RWPE2 (cell line): ENCODE measurements at regions not wholly inside any gene's neighbourhood (a gene's known extent, or its start where the extent isn't known, plus 50 kb on each side); places are given as distances from the start of the nearest gene placed in this dataset.

Source experiments
- ATAC-seq: fragments of 200-7000 bp; cut with Tn5 transposase; 3 replicates; pipeline ENCODE4 v1.9.1; 2021; ENCODE audit warnings: low read depth
- DNase-seq: peaks from one replicate; pipeline ENCODE4 v3.0.0-alpha.2; 2020; ENCODE audit warnings: low spot score
- H3K27ac ChIP-seq: fragments of 450-650 bp; 2 replicates; pipeline ENCODE4 v1.5.1; 2017; ENCODE audit warnings: mild to moderate bottlenecking; ENCODE audit not compliant: poor library complexity, severe bottlenecking
- H3K27me3 ChIP-seq: fragments of 250-450 bp; sonication (Bioruptor Pico); 2 replicates; pipeline ENCODE4 v1.5.1; 2021; ENCODE audit warnings: mild to moderate bottlenecking, moderate library complexity; ENCODE audit not compliant: insufficient read depth, poor library complexity, severe bottlenecking
- H3K36me3 ChIP-seq: fragments of 250-450 bp; sonication (Bioruptor Pico); 2 replicates; pipeline ENCODE4 v1.5.1; 2020; ENCODE audit warnings: low read depth, mild to moderate bottlenecking, moderate library complexity
- H3K4me1 ChIP-seq: fragments of 250-450 bp; sonication (Bioruptor Pico); 2 replicates; pipeline ENCODE4 v1.5.1; 2021; ENCODE audit warnings: mild to moderate bottlenecking, moderate library complexity; ENCODE audit not compliant: insufficient read depth, poor library complexity, severe bottlenecking
- H3K4me3 ChIP-seq: fragments of 250-450 bp; sonication (Bioruptor Pico); 2 replicates; pipeline ENCODE4 v1.5.1; 2021; ENCODE audit warnings: mild to moderate bottlenecking, moderate library complexity; ENCODE audit not compliant: severe bottlenecking
- H3K9me3 ChIP-seq: fragments of 250-450 bp; sonication (Bioruptor Pico); 2 replicates; pipeline ENCODE4 v1.5.1; 2021; ENCODE audit warnings: mild to moderate bottlenecking, moderate library complexity; ENCODE audit not compliant: severe bottlenecking
- TF ChIP-seq, protein P1 (sequence below): fragments of 450-650 bp; IDR thresholded peaks from one replicate; pipeline ENCODE4 v1.5.1; 2017; ENCODE audit warnings: mild to moderate bottlenecking, moderate library complexity; ENCODE audit not compliant: poor library complexity, severe bottlenecking

DNA sequence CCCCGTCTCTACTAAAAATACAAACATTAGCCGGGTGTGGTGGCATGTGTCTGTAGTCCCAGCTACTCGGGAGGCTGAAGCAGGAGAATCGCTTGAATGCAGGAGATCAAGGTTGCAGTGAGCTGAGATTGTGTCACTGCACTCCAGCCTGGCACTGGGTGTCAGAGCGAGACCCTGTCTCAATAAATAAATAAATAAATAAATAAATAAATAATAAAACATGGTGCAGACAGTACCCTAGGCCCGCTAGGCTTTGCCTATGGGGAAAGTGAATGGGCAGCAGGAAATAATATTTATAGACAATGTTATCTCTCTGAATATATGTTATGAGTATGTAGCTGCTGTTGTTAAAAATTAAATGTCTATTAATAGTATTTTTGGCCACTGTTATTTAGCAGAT is 130.4 kb downstream of the LARP7 start:
- no peaks in the 10 kb centered on the region for H3K9me3 ChIP-seq
- TF ChIP-seq, protein P1, sequence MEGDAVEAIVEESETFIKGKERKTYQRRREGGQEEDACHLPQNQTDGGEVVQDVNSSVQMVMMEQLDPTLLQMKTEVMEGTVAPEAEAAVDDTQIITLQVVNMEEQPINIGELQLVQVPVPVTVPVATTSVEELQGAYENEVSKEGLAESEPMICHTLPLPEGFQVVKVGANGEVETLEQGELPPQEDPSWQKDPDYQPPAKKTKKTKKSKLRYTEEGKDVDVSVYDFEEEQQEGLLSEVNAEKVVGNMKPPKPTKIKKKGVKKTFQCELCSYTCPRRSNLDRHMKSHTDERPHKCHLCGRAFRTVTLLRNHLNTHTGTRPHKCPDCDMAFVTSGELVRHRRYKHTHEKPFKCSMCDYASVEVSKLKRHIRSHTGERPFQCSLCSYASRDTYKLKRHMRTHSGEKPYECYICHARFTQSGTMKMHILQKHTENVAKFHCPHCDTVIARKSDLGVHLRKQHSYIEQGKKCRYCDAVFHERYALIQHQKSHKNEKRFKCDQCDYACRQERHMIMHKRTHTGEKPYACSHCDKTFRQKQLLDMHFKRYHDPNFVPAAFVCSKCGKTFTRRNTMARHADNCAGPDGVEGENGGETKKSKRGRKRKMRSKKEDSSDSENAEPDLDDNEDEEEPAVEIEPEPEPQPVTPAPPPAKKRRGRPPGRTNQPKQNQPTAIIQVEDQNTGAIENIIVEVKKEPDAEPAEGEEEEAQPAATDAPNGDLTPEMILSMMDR, result no peak
- ATAC-seq (no peak), DNase-seq (no peak)
- no peaks in the 10 kb centered on the region for H3K27me3 ChIP-seq
- H3K36me3 ChIP-seq, result no peaks in the 10 kb centered on the region
- no peak overlapping the region for H3K27ac ChIP-seq
- H3K4me3 ChIP-seq, result no peak overlapping the region
- no peaks in the 10 kb centered on the region for H3K4me1 ChIP-seq

DNA sequence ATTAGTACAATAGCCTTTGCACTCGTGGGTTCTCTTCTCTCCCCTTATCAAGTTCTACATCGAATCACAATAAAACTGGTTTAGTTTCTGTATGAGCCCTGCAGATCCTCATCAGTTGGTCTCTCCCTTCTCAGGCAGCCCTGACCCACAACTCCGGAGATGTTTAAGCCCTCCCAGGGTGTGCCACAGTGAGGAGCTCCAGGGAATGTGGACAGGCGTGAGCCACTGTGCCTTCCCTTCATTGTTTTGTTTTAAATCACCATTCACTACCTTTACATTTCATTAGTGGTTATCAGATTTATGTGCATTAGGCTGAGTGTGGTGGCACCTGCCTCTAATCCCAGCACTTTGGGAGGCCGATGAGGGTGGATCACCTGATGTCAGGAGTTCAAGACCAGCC is 133.2 kb downstream of the LARP7 start:
- TF ChIP-seq, protein P1, result no peak
- Histone ChIP-seq H3K4me1 (no peaks in the 10 kb centered on the region), H3K27ac (no peak overlapping the region), H3K9me3 (no peaks in the 10 kb centered on the region), H3K27me3 (no peaks in the 10 kb centered on the region), H3K4me3 (no peak overlapping the region), H3K36me3 (no peaks in the 10 kb centered on the region)
- DNase-seq, result no peak
- no peak for ATAC-seq

DNA sequence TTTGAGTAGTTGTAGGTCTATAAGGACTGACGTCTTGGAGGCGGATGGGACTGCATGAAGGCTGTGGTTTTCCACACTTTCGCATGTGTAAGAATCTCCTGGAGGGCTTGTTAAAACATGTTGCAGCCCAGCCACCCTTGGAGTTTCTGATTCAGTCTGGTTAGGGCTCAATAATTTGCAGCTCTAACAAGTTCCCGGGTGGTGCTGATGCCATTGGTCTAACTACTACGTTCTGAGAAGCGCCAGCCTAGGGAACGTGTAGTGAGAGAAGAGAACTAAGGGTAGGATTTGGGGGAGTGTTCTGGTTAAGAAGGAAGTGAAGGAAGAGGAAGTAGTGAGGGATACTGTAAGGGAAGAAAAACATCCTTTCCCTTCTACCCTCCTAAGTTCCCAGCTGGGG is 138.9 kb downstream of the LARP7 start:
- no peak for DNase-seq
- no peaks in the 10 kb centered on the region for H3K27me3 ChIP-seq
- no peaks in the 10 kb centered on the region for H3K36me3 ChIP-seq
- TF ChIP-seq, protein P1, result no peak
- no peaks in the 10 kb centered on the region for H3K9me3 ChIP-seq
- ATAC-seq, result peak; percentile 36; the same call in 2 of the 3 replicates
- no peaks in the 10 kb centered on the region for H3K4me1 ChIP-seq
- H3K27ac ChIP-seq, result no peak overlapping the region
- H3K4me3 ChIP-seq, result no peak overlapping the region

DNA sequence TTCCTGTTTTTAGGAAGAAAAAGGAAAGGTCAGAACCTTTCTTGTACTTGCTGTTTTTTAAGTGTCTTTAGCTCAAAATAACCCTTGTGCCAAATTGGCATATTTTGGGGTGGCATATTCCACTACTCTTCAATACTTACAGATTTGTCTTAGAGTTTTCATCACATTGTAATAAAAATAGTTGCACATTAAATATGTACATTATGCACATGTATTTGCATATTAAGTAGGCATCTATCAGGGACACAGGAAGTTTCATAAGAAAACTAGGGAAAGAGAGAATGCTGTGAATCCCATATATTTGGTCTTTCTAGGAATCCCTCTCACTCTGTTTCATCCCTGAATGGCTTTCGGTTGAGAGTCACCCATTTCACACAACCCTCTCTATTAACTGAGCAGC is 139.6 kb downstream of the LARP7 start:
- H3K9me3 ChIP-seq, result no peaks in the 10 kb centered on the region
- H3K27ac ChIP-seq, result no peak overlapping the region
- no peak for ATAC-seq

DNA sequence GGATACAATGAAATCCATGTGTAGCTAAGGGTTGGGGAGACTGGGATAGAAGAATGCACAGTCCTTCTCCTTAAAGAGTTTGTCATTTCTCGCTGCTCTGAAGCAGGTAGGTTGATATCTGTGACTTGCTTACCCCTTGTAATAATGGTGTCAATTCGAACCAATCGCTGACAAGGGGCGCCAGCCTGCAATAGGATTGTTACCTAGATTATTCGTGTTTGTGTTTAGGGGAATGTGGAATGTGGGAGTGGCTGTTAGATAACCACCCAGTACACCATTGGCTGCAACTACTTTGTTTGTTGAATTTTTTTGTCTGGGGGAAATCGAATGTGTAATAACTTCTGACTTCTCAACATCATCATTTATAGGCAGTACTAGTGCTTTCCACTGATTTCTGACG is 141.6 kb downstream of the LARP7 start:
- no peaks in the 10 kb centered on the region for H3K4me1 ChIP-seq
- H3K27me3 ChIP-seq, result no peaks in the 10 kb centered on the region
- H3K9me3 ChIP-seq, result no peaks in the 10 kb centered on the region
- H3K36me3 ChIP-seq, result no peaks in the 10 kb centered on the region
- H3K27ac ChIP-seq, result no peak overlapping the region
- no peak for DNase-seq
- ATAC-seq, result no peak
- TF ChIP-seq, protein P1, result no peak
- H3K4me3 ChIP-seq, result no peak overlapping the region

More for the DNA sequence above, 139.6 kb downstream of the LARP7 start:
- H3K36me3 ChIP-seq, result no peaks in the 10 kb centered on the region
- no peaks in the 10 kb centered on the region for H3K4me1 ChIP-seq
- DNase-seq, result no peak
- H3K4me3 ChIP-seq, result no peak overlapping the region
- no peaks in the 10 kb centered on the region for H3K27me3 ChIP-seq
- TF ChIP-seq, protein P1, result no peak
